GM12878 (cell line): ENCODE measurements at regions not wholly inside any gene's neighbourhood (a gene's known extent, or its start where the extent isn't known, plus 50 kb on each side); places are given as distances from the start of the nearest gene placed in this dataset.

Experiments used
- ATAC-seq: fragments of 200-7000 bp; cut with Tn5 transposase; 3 replicates; pipeline ENCODE4 v1.9.1; 2020; ENCODE audit warnings: mild to moderate bottlenecking, moderate library complexity
- BruUV-seq: library from RNA; stranded (reverse); fragments of 400-500 nt; replicated peaks from 2 replicates; lab custom pipeline; 2021; lab: Mats Ljungman, UMichigan
- CTCF ChIA-PET: fragments of 300-600 bp; sonication (Branson Sonifier 250); formaldehyde crosslinking; extraction: SDS; loops from one replicate; lab custom pipeline; 2021; ENCODE audit warnings: inconsistent platforms; lab: Yijun Ruan, JAX
- POLR2A ChIA-PET: fragments of 350-600 bp; formaldehyde crosslinking; extraction: SDS; loops from one replicate; lab custom pipeline; 2021; ENCODE audit warnings: inconsistent platforms; lab: Charles Lee
- RAD21 ChIA-PET: fragments of 300-600 bp; sonication (Branson Sonifier 250); formaldehyde crosslinking; loops from one replicate; lab custom pipeline; 2023; ENCODE audit warnings: antibody characterized with exemption; ENCODE audit not compliant: unreplicated experiment; lab: Charles Lee
- SMC1A ChIA-PET: fragments of 300-600 bp; sonication (Branson Sonifier 250); formaldehyde crosslinking; loops from one replicate; lab custom pipeline; 2023; ENCODE audit not compliant: unreplicated experiment, uncharacterized antibody; lab: Charles Lee
- DNase-seq: peaks from one replicate; pipeline ENCODE4 v3.0.0-alpha.2; 2011; ENCODE audit warnings: low read depth, low spot score
- FAIRE-seq: peaks from 3 replicates; lab custom pipeline; 2011; peaks lifted over from hg19 to GRCh38; lab: Jason Lieb, UNC
- H2AFZ ChIP-seq: 2 replicates; pipeline ENCODE4 v1.6.0; 2011; ENCODE audit warnings: low read depth, low read length, control low read depth; ENCODE audit not compliant: control insufficient read depth
- H3K27ac ChIP-seq: 2 replicates; pipeline ENCODE4 v1.5.1; 2011; ENCODE audit warnings: control low read depth; ENCODE audit not compliant: control insufficient read depth, insufficient read depth
- H3K27me3 ChIP-seq, 2 experiments: replicated peaks in 1 of 2; 2 replicates each; pipeline versions ENCODE4 v1.6.0 to v1.6.1; 2011; ENCODE audit warnings: low read length in 1 of 2; ENCODE audit not compliant: control insufficient read depth in 2 of 2, insufficient read depth in 2 of 2
- H3K36me3 ChIP-seq, 2 experiments: 2 replicates each; pipeline ENCODE4 v1.5.1; 2011; ENCODE audit warnings: low read length in 1 of 2; ENCODE audit not compliant: control insufficient read depth in 2 of 2, insufficient read depth in 2 of 2
- H3K4me1 ChIP-seq: 2 replicates; pipeline ENCODE4 v1.6.1; 2011; ENCODE audit warnings: mild to moderate bottlenecking, low read length, moderate library complexity, mixed read lengths; ENCODE audit not compliant: control insufficient read depth, insufficient read depth
- H3K4me2 ChIP-seq: 2 replicates; pipeline ENCODE4 v1.6.0; 2011; ENCODE audit warnings: control low read depth; ENCODE audit not compliant: control insufficient read depth, insufficient read depth
- H3K4me3 ChIP-seq: fragments of 200-600 bp; sonication (generic); 2 replicates; pipeline ENCODE4 v1.5.1; 2016
- H3K79me2 ChIP-seq: 2 replicates; pipeline ENCODE4 v1.6.0; 2011; ENCODE audit warnings: low read length; ENCODE audit not compliant: control insufficient read depth, insufficient read depth
- H3K9ac ChIP-seq: 2 replicates; pipeline ENCODE4 v1.8.0; 2011; ENCODE audit warnings: low read length, control low read depth, mixed read lengths; ENCODE audit not compliant: control insufficient read depth, insufficient read depth
- H3K9me3 ChIP-seq: replicated peaks from 3 replicates; pipeline ENCODE4 v1.5.1; 2011; ENCODE audit warnings: mild to moderate bottlenecking, low read length; ENCODE audit not compliant: control insufficient read depth, insufficient read depth
- H4K20me1 ChIP-seq: 2 replicates; pipeline ENCODE4 v1.6.0; 2011; ENCODE audit not compliant: control insufficient read depth, insufficient read depth
- ASH2L ChIP-seq: fragments of 300-600, 200-600 bp; sonication (generic); IDR thresholded peaks from 2 replicates; pipeline ENCODE4 v1.6.1; 2017; ENCODE audit warnings: low read depth, mild to moderate bottlenecking, borderline replicate concordance
- CBX3 ChIP-seq: fragments of 200-600 bp; sonication (generic); IDR thresholded peaks from 2 replicates; pipeline ENCODE4 v1.6.1; 2016; ENCODE audit warnings: low read depth, borderline replicate concordance
- CHD1 ChIP-seq: IDR thresholded peaks from 2 replicates; pipeline ENCODE4 v1.6.1; 2012; ENCODE audit warnings: low read depth, low read length, improper control_type of control experiment
- CHD4 ChIP-seq: fragments of 200-600 bp; sonication (generic); IDR thresholded peaks from 2 replicates; pipeline ENCODE4 v1.6.1; 2016; ENCODE audit warnings: mild to moderate bottlenecking
- DPF2 ChIP-seq: fragments of 450-650 bp; IDR thresholded peaks from 2 replicates; pipeline ENCODE4 v1.6.1; 2017; ENCODE audit warnings: mild to moderate bottlenecking
- ELK1 ChIP-seq: IDR thresholded peaks from 2 replicates; pipeline ENCODE4 v1.6.1; 2012; ENCODE audit warnings: low read depth, low read length, improper control_type of control experiment
- EP300 ChIP-seq, 2 experiments: fragments of 150-350 bp in 1 of 2; IDR thresholded peaks; 2 replicates each; pipeline ENCODE4 v1.6.1; 2011 to 2012; ENCODE audit warnings: low read depth in 2 of 2, low read length in 2 of 2, borderline replicate concordance in 1 of 2, improper control_type of control experiment in 1 of 2, inconsistent platforms in 1 of 2; ENCODE audit not compliant: control insufficient read depth in 1 of 2
- FOXM1 ChIP-seq: IDR thresholded peaks from 2 replicates; pipeline ENCODE4 v1.6.1; 2012; ENCODE audit warnings: low read depth, mild to moderate bottlenecking, inconsistent platforms, low read length, moderate library complexity
- HCFC1 ChIP-seq: fragments of 150-350 bp; IDR thresholded peaks from 2 replicates; pipeline ENCODE4 v1.6.1; 2014; ENCODE audit warnings: low read length
- HDGF ChIP-seq: fragments of 450-650 bp; IDR thresholded peaks from 2 replicates; pipeline ENCODE4 v1.6.1; 2016; ENCODE audit warnings: antibody characterized with exemption
- JUNB ChIP-seq: IDR thresholded peaks from 2 replicates; pipeline ENCODE4 v1.6.1; 2016; ENCODE audit warnings: antibody characterized with exemption, mild to moderate bottlenecking
- KDM1A ChIP-seq: fragments of 200-600 bp; sonication (generic); IDR thresholded peaks from 2 replicates; pipeline ENCODE4 v1.6.1; 2016; ENCODE audit warnings: borderline replicate concordance
- NFIC ChIP-seq: IDR thresholded peaks from 2 replicates; pipeline ENCODE4 v1.6.1; 2012; ENCODE audit warnings: low read depth, mild to moderate bottlenecking, inconsistent platforms, low read length, moderate library complexity
- NFYB ChIP-seq: IDR thresholded peaks from 2 replicates; pipeline ENCODE4 v1.6.1; 2011; ENCODE audit warnings: low read depth, mild to moderate bottlenecking, low read length, improper control_type of control experiment, moderate library complexity; ENCODE audit not compliant: insufficient read depth
- PAX5 ChIP-seq: IDR thresholded peaks from 2 replicates; pipeline ENCODE4 v1.6.1; 2011; ENCODE audit warnings: low read depth, low read length, borderline replicate concordance
- POLR2AphosphoS5 ChIP-seq: IDR thresholded peaks from 2 replicates; pipeline ENCODE4 v1.6.1; 2011; ENCODE audit warnings: mild to moderate bottlenecking, low read length, inconsistent platforms
- RUNX3 ChIP-seq: IDR thresholded peaks from 2 replicates; pipeline ENCODE4 v1.6.1; 2012; ENCODE audit warnings: low read length, inconsistent platforms
- SMARCA5 ChIP-seq: fragments of 450-650 bp; IDR thresholded peaks from 2 replicates; pipeline ENCODE4 v1.6.1; 2017; ENCODE audit warnings: mild to moderate bottlenecking
- SUPT20H ChIP-seq: IDR thresholded peaks from 2 replicates; pipeline ENCODE4 v1.6.1; 2011; ENCODE audit warnings: low read depth, mild to moderate bottlenecking, low read length, moderate library complexity, borderline replicate concordance; ENCODE audit not compliant: control insufficient read depth
- USF1 ChIP-seq: IDR thresholded peaks from 2 replicates; pipeline ENCODE4 v1.6.1; 2011; ENCODE audit warnings: borderline replicate concordance, low read depth, mild to moderate bottlenecking, moderate library complexity, mixed read lengths, low read length; ENCODE audit not compliant: insufficient read depth; ENCODE audit errors: extremely low read length
- YBX1 ChIP-seq: fragments of 450-650 bp; IDR thresholded peaks from 2 replicates; pipeline ENCODE4 v1.6.1; 2016; ENCODE audit warnings: antibody characterized with exemption
- ZBTB4 ChIP-seq: fragments of 450-650 bp; formaldehyde crosslinking; IDR thresholded peaks from 2 replicates; pipeline ENCODE4 v1.4.0; 2022; ENCODE audit warnings: mild to moderate bottlenecking, moderate library complexity
- in situ Hi-C: fragments of 300-500 bp; cut with MboI; formaldehyde crosslinking; loops from 9 replicates; pipeline ENCODE4 v1.14.3; 2018; ENCODE audit warnings: mixed read lengths
- intact Hi-C: fragments of 100-400 bp; cut with micrococcal nuclease; formaldehyde crosslinking; loops from one replicate; pipeline ENCODE4 v1.14.2; 2022; ENCODE audit not compliant: unreplicated experiment

GRCh38 chr4:132502096-132502552 is 647.0 kb upstream of the PCDH10 start:
- Histone ChIP-seq H3K27me3 (no peaks in the 10 kb centered on the region), H3K4me2 (no peak overlapping the region), H4K20me1 (no peaks in the 10 kb centered on the region), H3K4me1 (no peaks in the 10 kb centered on the region), H3K36me3 (no peaks in the 10 kb centered on the region), H2AFZ (no peak overlapping the region), H3K9ac (no peak overlapping the region), H3K27ac (no peak overlapping the region), H3K4me3 (no peak overlapping the region), H3K79me2 (no peaks in the 10 kb centered on the region), H3K9me3 (no peaks in the 10 kb centered on the region)
- ATAC-seq (peak; percentile 78), DNase-seq (no peak), FAIRE-seq (no peak)
- intact Hi-C loops = no loop called here
- POLR2A ChIA-PET = no interaction called here
- RAD21 ChIA-PET = no interaction called here
- SMC1A ChIA-PET = interaction anchor here (0.9 kb wide), 1 partner anchor 8 kb away, joined by 3 read pairs; no protein-coding TSS in a partner anchor
- BruUV-seq = no TSS peak
- CTCF ChIA-PET = interaction anchor here (0.9 kb wide), 1 partner anchor 23 kb away, joined by 3 read pairs; no protein-coding TSS in a partner anchor
- in situ Hi-C loops = no loop called here
- TF ChIP-seq NFIC (peak; percentile 69; the same call in 1 of the 2 replicates), YBX1 (no peak), USF1 (no peak), FOXM1 (peak; percentile 50; the same call in 1 of the 2 replicates), POLR2AphosphoS5 (no peak), HCFC1 (no peak), HDGF (no peak), ELK1 (no peak), CHD1 (no peak), RUNX3 (peak; percentile 64; the same call in 1 of the 2 replicates), PAX5 (no peak), ASH2L (no peak), CHD4 (no peak), SUPT20H (no peak), EP300 (IDR thresholded peaks at IDR 0.05; ENCODE audit: borderline replicate concordance in 1 of 2, control insufficient read depth in 1 of 2, low read depth in 2 of 2, low read length in 2 of 2) (no peak), KDM1A (no peak), NFYB (no peak), ZBTB4 (CRISPR knock-in tag) (no peak), SMARCA5 (no peak), CBX3 (no peak), DPF2 (no peak), JUNB (peak; percentile 50)
